Tibial nerve (tissue), 4 donors: ENCODE measurements at regions not wholly inside any gene's neighbourhood (a gene's known extent, or its start where the extent isn't known, plus 50 kb on each side); places are given as distances from the start of the nearest gene placed in this dataset.

Source experiments
- DNase-seq, 2 donors: peaks; one replicate each; pipeline ENCODE4 v3.0.0-alpha.2; 2019; ENCODE audit warnings: low spot score in 2 of 2
- H3K27ac ChIP-seq, 4 donors: fragments of 200-600 bp; sonication (generic) in 3 of 4; one replicate each; pipeline ENCODE4 v1.5.1; 2017 to 2019; ENCODE audit warnings: mild to moderate bottlenecking in 1 of 4
- H3K27me3 ChIP-seq, 2 donors: fragments of 200-600 bp; sonication (generic) in 1 of 2; one replicate each; pipeline versions ENCODE4 v1.5.1 to v1.6.0; 2017 to 2019
- H3K36me3 ChIP-seq, 3 donors: fragments of 200-600 bp; sonication (generic); one replicate each; pipeline ENCODE4 v1.5.1; 2018 to 2019
- H3K4me1 ChIP-seq, 4 donors: fragments of 200-600 bp; sonication (generic) in 3 of 4; one replicate each; pipeline ENCODE4 v1.5.1; 2017 to 2019
- H3K4me3 ChIP-seq, 4 donors: fragments of 200-600 bp; sonication (generic) in 3 of 4; one replicate each; pipeline ENCODE4 v1.5.1; 2017 to 2019; ENCODE audit warnings: mild to moderate bottlenecking in 1 of 4, moderate library complexity in 1 of 4
- H3K9me3 ChIP-seq, 4 donors: fragments of 200-600 bp; sonication (generic) in 3 of 4; one replicate each; pipeline ENCODE4 v1.5.1; 2017 to 2019
- EP300 ChIP-seq, 2 donors: sonication (generic); formaldehyde crosslinking; IDR thresholded peaks; one replicate each; pipeline ENCODE4 v1.6.1; 2017; ENCODE audit warnings: antibody characterized with exemption in 2 of 2, mild to moderate bottlenecking in 1 of 2
- POLR2A ChIP-seq, 2 donors: fragments of 450-650 bp; IDR thresholded peaks; one replicate each; pipeline ENCODE4 v1.6.1; 2017; ENCODE audit warnings: antibody characterized with exemption in 2 of 2, mild to moderate bottlenecking in 2 of 2, moderate library complexity in 2 of 2
- WGBS, 2 donors: methylation state at CpG; one replicate each; pipeline ENCODE4 v1.1.5; 2018; 5-methylcytosine and 5-hydroxymethylcytosine counted together
- TF ChIP-seq, protein P1 (sequence below), 5 experiments: fragments of 200-600 bp in 3 of 5; fragments of 450-650 bp in 2 of 5; sonication (generic) in 3 of 5; IDR thresholded peaks; one replicate each; pipeline ENCODE4 v1.5.1; 2016 to 2019; ENCODE audit warnings: antibody characterized with exemption in 5 of 5, mild to moderate bottlenecking in 3 of 5, moderate library complexity in 2 of 5

DNA sequence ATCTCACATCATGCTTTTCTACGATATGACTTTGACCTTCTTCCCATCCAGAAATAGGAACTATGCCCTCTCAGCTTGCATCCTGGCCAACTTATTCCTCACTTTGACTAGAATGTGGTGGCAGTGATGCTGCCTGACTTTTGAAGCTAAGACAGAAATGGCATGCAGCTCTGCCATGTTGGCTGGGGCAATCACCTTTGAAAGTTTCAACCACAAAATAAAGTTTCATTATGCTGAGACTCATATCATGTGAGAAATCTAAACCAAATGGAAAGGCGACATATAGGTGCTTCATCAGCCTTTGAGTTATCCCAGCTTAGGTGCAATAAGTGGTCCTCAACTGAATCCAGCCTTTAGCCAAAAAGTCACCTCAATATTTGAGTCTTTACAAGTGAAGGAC, 370.0 kb upstream of the CHRM3 start:
- H3K9me3 ChIP-seq = no peaks in the 10 kb centered on the region
- H3K27me3 ChIP-seq = no peaks in the 10 kb centered on the region
- WGBS, 2 donors = 94% methylated on average over 2 of the region's 2 CpGs
- TF ChIP-seq, protein P1, sequence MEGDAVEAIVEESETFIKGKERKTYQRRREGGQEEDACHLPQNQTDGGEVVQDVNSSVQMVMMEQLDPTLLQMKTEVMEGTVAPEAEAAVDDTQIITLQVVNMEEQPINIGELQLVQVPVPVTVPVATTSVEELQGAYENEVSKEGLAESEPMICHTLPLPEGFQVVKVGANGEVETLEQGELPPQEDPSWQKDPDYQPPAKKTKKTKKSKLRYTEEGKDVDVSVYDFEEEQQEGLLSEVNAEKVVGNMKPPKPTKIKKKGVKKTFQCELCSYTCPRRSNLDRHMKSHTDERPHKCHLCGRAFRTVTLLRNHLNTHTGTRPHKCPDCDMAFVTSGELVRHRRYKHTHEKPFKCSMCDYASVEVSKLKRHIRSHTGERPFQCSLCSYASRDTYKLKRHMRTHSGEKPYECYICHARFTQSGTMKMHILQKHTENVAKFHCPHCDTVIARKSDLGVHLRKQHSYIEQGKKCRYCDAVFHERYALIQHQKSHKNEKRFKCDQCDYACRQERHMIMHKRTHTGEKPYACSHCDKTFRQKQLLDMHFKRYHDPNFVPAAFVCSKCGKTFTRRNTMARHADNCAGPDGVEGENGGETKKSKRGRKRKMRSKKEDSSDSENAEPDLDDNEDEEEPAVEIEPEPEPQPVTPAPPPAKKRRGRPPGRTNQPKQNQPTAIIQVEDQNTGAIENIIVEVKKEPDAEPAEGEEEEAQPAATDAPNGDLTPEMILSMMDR (IDR thresholded peaks at IDR 0.05) = no peak
- no peak for TF ChIP-seq POLR2A (IDR thresholded peaks at IDR 0.05)
- TF ChIP-seq EP300 (IDR thresholded peaks at IDR 0.05) = no peak
- no peaks in the 10 kb centered on the region for H3K4me1 ChIP-seq
- H3K4me3 ChIP-seq = no peak overlapping the region
- H3K27ac ChIP-seq = no peak overlapping the region
- no peak for DNase-seq
- H3K36me3 ChIP-seq = no peaks in the 10 kb centered on the region

GRCh38 chr1:239011382-239011781, 375.0 kb upstream of the CHRM3 start:
- Histone ChIP-seq H3K9me3 (no peaks in the 10 kb centered on the region), H3K4me1 (no peaks in the 10 kb centered on the region), H3K4me3 (no peak overlapping the region), H3K27ac (no peak overlapping the region), H3K36me3 (no peaks in the 10 kb centered on the region), H3K27me3 (no peaks in the 10 kb centered on the region)
- WGBS, 2 donors = 69 to 73% methylated on average over 1 of the region's 1 CpG
- DNase-seq = no peak
- no peak for TF ChIP-seq EP300 (IDR thresholded peaks at IDR 0.05)
- TF ChIP-seq, protein P1 (IDR thresholded peaks at IDR 0.05) = no peak
- no peak for TF ChIP-seq POLR2A (IDR thresholded peaks at IDR 0.05)

- no peak overlapping the region for H3K4me3 ChIP-seq
- no peak for DNase-seq
- no peaks in the 10 kb centered on the region for H3K27me3 ChIP-seq
- no peaks in the 10 kb centered on the region for H3K9me3 ChIP-seq
- no peak for TF ChIP-seq POLR2A (IDR thresholded peaks at IDR 0.05)
- TF ChIP-seq EP300 (IDR thresholded peaks at IDR 0.05) = no peak
- TF ChIP-seq, protein P1 (IDR thresholded peaks at IDR 0.05) = no peak
- H3K36me3 ChIP-seq = no peaks in the 10 kb centered on the region
- no peak overlapping the region for H3K27ac ChIP-seq
- H3K4me1 ChIP-seq = no peaks in the 10 kb centered on the region
These were observed 377.8 kb upstream of the CHRM3 start for GRCh38 chr1:239008568-239008967.

DNA sequence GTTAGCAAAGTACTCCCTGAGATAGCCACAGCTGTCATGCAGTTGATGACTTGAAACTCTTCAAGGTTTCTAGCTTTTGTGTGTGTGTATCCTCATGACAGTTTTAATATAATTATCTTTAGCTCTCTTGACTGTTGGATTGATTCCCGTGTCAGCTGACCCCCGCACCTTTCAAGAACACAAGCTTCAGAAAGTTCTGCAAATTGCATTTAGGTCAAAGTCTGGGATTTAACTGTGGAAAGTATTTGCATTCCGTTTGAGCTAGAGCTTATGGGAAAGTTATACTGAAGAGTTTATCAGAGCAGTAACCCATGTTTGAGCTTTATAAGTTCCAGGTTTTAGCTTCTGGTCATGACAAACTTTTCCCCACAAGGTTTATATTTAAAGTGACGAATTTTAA, 380.1 kb upstream of the CHRM3 start:
- 53 to 65% methylated on average over 4 of the region's 4 CpGs for WGBS, 2 donors

DNA sequence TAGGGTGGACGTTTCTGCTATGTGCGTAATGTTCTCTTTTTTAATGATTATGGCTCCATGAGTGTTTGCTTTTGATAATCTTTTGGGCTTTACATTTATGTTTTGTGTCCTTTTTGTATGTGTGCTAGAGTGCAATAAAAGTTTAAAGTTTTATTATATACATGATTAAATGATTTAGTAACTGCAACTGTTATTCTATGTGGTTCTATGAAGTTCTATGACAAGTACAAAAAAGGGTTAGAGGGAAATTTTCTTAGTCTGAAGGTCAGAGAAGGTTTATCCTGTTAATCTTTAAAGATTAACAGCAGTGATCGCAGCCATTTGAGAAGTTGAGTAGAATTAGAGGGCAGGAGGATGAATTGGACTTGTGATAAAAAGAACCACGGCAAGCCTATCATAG, 386.4 kb upstream of the CHRM3 start:
- TF ChIP-seq EP300 (IDR thresholded peaks at IDR 0.05) = no peak
- TF ChIP-seq, protein P1 (IDR thresholded peaks at IDR 0.05) = no peak
- TF ChIP-seq POLR2A (IDR thresholded peaks at IDR 0.05) = no peak
- DNase-seq = no peak
- Histone ChIP-seq H3K27me3 (no peaks in the 10 kb centered on the region), H3K4me3 (no peak overlapping the region), H3K4me1 (no peaks in the 10 kb centered on the region), H3K9me3 (no peaks in the 10 kb centered on the region), H3K36me3 (no peaks in the 10 kb centered on the region), H3K27ac (no peak overlapping the region)
- 79 to 82% methylated on average over 4 of the region's 4 CpGs for WGBS, 2 donors

More for the DNA sequence above, 380.1 kb upstream of the CHRM3 start:
- TF ChIP-seq EP300 (IDR thresholded peaks at IDR 0.05) = no peak
- TF ChIP-seq, protein P1 (IDR thresholded peaks at IDR 0.05) = no peak
- TF ChIP-seq POLR2A (IDR thresholded peaks at IDR 0.05) = no peak
- Histone ChIP-seq H3K9me3 (no peaks in the 10 kb centered on the region), H3K27ac (no peak overlapping the region), H3K27me3 (no peaks in the 10 kb centered on the region), H3K36me3 (no peaks in the 10 kb centered on the region), H3K4me3 (no peak overlapping the region), H3K4me1 (no peaks in the 10 kb centered on the region)
- no peak for DNase-seq
